GM21529 (cell line): ENCODE measurements at regions not wholly inside any gene's neighbourhood (a gene's known extent, or its start where the extent isn't known, plus 50 kb on each side); places are given as distances from the start of the nearest gene placed in this dataset.
"Not testable (repeated sequence)": the region's sequence is repeated elsewhere in the genome, so short reads cannot be mapped to it uniquely, and the experiment has no call there.

Experiments
- ATAC-seq: cut with Tn5 transposase; IDR thresholded peaks from one replicate; pipeline ENCODE4 v1.9.1; 2021; ENCODE audit not compliant: unreplicated experiment

DNA sequence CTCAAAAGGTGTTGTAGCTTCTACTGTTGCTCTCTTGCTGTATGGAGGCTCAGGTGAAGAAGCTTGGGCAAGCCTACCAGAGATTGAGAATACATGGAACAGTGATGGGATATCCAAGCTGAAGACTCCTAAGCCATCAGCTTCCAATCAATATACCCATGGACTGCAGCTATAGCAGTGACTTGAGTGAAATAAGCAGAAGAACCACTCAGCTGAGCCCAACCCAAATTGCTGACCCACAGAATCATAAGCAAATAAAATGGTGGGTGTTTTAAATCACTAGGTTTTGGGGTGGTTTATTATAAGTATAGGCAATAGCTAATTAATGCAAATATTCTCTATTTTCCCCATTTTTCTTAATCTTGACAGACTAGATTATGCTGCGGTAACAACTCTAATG, 147.7 kb upstream of the SALL1 start:
- no peak for ATAC-seq

DNA sequence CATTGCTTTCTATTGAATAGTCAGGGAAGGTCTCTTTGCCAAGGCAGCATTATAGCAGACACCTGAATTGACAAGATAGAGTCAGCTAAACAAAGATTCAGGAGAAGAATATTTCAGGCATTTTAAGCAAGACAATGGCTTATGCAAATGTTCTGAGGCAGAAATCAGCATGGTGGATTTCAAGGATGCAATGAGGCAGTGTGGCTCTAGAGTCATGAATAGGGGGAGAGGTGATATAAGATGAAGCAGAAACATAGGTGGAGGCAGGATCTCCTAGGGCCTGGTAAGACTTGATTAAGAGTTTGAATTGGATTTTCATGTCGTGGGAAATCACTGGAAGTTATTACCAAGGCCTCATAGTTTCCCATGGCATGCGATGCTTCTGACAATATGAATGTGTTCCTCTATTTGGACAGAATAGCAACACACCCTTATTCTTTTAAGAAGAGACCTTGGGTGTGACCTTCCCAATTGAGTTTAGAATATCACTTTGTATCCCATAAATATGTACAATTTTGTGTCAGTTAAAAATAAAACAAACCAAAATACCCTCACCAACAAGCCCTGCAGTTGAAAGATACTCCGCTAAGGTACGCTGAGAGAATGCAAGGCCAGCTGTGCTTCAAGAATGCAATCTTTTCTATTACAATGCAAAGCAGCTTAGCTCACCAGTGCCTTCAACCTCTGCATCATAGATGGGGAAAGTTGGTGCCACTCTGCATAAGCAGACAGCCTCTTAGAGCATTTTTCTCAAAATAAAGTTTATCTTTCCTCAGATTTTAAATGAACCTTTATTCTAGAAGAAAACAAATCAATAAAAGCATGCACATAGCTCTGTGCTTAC, 139.6 kb upstream of the SALL1 start:
- no peak for ATAC-seq

DNA sequence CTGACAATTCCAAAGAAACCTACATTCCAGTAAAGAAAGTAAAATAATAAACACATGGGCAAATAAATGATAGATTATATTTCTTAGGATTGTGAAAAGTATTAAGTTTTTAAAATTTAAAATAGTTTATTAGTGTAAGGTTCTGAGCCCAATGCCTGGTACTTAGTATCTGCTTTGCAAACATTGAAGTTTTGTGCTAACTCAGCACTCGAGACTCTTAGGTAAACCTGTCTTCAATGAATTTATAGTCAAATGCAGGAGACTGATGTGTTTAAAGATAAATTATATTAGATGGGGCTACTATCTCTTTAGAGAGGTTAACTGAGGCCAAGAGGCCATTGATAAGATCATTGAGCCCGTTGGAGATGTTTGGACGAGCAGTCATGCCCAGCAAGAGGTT, 138.3 kb upstream of the SALL1 start:
- no peak for ATAC-seq

DNA sequence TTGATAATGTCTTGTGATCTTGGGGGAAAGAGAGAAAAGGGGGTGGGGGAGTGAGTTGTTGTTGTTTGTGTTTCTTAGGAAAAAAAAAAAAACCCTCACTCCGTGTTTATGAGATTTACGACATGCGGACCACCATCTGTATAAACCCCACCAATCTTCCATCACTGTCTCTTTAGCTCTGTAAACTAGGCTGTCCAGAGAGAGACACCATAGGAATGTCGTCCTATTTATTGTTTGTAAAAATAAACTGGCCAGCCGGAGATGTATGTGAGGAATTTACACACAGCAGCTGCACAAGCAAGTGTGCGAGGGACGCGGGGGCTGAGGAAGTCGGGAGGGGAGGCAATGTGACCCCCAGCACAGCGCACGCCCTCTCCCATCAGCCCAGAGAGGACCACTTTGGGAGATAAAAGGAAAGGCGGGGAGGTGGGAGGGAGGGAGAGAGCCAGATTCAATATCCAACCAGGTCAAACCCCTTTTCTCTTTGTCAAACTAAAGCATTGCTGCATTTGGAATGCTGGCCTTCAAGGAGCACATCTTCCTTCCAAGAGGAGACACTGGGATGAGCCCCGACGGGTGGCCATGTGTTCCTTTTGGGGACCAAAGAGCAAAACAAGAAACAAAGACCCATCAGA, 136.2 kb upstream of the SALL1 start:
- ATAC-seq, result no peak

DNA sequence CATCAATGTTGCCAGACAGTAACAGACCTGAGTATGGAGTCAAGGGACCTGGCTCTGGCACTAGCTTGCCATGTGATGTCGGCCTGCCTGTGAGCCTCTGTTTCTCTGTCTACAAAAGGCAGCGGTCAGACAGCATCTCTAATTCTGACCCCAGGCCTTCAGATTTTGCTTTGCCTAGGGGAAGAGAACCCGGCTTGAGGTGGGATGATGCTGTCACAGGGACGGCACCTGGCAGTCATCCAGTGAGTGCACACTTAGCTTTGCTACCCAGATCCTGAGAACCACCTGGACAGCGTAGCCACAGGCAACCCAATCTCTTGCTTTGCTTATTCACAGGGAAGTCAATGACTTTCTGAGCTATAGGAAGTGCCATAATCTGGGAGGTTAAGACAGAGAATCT, 135.2 kb upstream of the SALL1 start:
- ATAC-seq, result no peak

DNA sequence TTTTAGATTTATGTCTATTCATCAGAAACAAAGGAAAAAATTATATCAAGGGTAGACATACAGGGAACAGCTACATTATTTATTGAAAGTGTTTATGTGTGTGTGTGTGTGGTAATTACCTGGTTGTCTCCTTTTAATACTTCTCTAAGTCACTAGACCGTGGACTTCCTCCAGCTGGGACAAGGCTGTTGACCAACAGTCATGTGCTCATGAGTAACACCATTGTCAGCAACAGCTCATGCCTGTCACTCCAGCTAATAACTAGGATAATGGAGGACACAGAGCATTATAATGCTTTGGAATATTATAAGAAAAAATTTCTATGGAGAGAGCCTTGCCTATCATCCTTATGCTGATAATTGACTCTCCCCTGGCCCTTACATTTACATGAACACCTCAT, 125.3 kb upstream of the SALL1 start:
- no peak for ATAC-seq

DNA sequence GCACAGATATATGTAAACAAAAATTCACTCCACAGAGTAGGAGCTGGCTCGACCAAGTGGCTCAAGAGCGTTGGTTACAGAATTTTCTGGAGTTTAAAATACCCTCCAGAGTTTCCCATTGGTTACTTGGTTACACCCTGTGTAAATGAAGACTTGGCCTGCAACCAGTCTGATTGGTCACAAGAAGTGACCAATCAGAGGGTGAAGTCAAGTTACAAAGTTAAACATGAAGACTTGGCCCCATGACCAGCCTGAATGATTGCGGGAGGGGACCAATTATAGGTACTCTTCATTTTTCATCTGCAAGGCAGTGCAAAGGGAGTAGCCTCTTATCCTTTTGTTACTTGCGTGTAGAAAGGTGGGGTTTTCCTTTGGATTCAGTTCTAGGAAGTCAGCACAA, 121.3 kb upstream of the SALL1 start:
- no peak for ATAC-seq

DNA sequence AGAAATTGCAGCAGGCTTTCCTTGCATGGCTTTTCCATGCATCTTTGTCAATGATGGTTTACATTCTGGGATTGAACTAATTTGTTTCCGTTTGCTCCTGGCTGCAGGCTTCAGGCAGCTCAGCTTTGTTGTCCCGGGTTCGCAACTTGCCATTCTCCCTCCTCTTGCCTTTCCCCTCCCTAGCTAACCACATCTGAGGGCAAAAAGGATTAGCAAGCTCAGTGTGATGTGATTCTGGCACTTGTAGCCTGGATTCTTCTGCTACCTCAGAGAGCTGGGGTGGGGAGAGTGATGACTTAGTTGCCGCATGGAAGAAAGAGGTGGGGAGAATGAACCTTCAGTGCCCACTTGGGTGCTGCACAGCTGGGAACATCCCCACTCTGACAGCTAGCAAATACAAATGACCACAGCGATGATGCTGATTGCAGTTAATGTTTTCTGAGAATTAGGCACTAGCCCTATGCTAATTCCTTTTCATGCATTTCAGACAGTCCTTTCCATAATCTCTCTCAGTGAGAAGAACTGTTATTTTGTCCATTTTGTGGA, 120.2 kb upstream of the SALL1 start:
- ATAC-seq, result no peak

DNA sequence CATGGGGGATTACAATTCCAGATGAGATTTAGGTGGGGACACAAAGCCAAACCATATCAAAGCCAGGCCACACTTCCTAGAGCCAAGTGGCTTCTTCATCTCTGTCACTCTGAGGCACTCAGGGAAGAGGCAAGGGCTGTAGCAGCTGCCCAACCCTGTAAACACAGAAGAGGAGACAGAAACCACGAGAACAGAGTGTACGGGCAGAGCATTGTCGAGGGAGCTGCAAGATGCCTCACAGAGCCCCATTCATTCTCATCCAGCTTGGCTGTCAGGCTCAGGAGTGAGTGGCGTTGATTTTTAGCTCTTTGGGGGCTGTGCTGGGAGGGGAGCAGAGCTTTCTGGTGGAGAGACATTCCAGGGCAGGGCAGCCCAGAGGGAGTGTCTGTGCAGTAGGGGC, 117.2 kb upstream of the SALL1 start:
- no peak for ATAC-seq

DNA sequence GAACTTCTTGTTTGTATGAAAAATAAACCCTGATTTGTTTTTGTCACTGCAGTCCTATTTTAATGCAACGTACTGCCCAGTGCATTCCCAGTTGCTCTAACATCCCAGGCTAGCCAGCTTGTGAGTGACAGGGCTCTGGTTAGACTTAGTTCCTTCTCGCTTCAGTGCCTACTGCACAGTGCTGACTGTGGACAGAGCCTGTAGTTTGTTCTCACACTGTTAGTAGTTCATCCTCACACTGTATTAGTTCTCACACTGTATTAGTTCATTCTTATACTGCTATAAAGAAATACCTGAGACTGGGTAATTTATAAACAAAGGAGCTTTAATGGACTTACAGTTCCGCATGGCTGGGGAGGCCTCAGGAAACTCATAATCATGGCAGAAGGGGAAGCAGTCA, 116.6 kb upstream of the SALL1 start:
- no peak for ATAC-seq

DNA sequence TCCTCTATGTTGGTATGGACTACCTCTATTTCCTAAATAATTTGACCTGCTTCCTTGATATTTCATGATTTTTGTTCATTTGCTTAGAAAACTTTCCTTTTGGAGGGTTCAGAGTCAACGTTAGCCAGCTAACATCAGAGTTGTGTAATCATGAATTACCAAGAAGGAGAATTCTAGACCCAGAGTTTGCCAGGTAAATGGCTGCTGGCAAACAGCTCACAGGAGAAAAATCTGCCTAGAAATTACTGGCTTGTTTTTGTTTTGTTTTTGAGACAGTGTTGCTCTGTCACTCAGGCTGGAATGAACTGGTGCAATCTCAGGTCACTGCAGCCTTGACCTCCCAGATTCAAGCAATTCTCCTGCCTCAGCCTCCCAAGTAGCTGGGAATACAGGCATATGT, 111.4 kb upstream of the SALL1 start:
- no peak for ATAC-seq

DNA sequence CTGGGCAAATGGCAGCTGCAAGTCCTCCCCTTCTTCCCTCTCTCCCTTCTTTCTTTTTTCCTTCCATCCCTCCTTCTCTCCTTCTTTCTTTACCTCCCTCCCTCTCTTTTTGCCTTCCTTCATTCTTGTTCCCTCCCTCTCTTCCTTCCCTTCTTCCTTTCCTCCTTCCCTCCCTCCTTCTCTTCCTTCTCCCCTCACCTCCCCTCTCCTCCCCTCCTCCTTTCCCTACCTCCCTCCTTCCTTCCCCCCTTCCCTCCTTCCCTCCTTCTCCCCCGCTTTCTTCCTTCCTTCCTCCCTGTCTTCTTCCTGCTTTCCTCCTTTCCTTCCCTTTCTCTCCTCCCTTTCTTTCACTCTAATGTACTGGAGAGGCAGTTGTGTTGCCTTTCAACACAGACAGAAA, 110.8 kb upstream of the SALL1 start:
- ATAC-seq, result no peak

DNA sequence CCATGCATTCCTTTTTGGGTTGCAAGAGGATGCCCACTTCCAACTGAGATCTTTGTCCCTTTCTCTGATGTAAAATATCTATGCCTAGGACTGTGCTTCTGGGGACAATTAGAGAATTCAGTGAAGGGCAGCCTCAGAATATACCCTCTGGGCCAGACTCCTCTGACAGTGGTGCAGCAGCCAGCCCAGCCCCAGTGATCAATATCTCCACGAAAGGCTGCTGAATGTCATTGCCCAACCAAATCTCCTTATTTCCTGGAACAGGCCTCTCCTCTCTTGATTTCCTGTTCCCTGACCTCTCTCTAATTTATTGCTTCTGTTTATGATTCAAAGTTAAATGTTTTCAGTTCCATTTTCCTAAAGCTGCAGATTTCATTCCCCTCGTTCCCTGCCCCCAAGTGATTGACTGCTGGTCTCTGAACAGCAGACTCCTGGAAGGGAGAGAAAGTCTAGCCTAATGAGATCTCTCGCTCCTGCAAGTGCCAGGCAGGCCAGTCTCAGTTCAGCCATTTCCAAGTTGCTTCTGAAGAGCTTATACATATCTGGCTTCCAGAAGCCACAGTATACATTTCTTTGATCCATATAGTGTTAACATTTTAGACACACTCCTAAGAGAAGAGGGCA, 104.4 kb upstream of the SALL1 start:
- no peak for ATAC-seq

DNA sequence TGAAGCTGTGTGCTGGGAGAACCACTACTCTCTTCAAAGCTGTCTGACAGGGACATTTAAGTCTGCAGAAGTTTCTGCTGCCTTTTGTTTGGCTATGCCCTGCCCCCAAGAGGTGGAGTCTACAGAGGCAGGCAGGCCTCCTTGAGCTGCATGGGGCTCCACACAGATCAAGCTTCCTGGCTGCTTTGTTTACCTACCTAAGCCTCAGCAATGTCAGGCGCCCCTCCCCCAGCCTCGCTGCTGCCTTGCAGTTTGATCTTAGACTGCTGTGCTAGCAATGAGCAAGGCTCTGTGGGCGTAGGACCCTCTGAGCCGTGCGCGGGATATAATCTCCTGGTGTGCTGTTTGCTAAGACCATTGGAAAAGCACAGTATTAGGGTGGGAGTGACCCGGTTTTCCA, 103.3 kb upstream of the SALL1 start:
- ATAC-seq, result not testable (repeated sequence)

DNA sequence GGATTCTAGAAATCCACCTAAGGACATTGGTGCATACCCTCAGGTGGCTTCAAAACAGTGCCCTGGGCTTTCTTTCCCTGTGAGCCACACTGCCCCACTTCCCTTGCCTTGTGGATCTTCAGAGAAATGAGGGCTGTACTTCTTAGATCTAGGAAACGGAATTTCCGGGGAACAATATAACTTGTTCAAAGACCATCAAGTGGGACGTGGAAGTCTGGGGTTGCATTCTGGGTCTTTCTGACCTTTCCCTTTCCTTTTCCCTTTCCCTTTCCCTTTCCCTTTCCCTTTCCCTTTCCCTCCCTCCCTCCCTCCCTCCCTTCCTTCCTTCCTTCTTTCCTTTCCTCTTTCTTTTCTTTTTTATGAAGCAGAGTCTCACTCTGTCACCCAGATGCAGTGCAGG, 97.1 kb upstream of the SALL1 start:
- ATAC-seq, result no peak

DNA sequence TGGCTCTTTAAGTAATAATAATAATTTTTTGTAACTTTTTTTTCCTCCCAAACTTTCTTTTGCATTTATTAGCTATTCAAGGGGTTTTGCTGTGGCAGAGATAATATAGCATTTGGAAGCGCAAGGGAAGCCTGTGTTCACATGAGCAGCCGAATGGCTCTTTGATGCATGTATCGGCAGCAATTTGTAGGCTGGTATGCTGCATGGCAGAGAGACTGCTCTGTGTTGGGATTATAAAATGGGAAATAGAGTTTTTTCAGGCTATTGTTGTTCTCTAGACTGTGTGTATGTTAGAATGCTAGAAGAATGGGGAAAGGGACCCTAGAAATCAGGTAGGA, 94.6 kb upstream of the SALL1 start:
- ATAC-seq, result no peak

DNA sequence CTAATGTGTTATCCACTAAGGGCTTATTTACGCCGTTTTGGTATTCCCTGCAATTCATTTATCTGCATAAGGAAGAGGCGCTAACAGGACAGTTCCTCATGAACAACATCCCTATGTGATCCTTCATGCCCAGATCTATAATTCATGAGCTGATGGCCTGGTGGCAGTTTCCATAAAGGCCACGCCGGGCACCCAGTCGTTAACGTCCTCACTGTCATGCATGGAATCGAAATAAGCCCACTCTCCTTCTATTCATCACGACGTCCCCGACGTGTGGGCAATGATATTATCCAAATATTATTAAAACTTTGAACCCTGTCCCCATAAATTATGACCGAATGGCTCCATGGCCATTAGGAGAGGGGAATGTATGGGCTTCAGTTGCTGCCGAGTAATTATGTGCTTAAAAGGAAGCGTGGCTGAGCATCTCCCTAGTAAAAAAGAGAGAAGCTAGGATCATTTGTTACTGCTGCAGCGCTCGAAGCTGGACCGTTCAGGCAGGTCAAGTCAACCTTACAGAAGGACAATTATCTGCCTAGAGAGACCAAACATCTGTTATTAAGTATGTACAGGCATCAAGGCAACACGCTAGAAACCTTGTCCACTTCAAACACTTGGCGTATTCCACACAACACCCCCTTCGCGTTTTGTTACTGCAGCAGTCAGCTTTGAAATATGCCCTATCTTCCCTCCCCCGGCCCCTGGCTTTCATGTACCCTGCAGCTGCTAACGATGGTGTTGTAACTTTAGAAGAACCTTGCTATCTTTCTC, 94.0 kb upstream of the SALL1 start:
- no peak for ATAC-seq

DNA sequence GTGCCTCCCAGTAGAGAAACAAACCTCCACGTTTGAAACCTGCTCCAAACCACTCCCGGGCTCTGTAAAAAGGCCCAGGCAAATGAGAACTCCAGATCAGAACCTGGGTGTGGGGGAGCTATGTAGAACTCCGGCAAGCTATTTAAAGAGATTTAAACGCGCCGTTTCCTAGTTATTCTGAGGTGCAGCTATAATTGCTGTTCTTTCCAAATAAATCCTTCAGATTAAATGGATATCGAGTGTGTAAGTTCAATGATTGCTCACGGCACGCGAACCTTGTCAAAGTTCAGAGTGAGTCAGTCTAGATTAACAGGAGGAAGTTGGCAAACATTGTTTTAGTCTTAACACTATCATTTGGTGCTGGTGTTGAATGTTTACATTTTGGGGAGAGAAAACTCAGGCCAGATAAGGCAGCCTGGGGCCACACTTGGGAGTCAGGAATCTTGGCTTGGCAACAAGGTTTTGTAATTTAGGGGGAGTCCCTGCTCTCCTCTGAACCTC, 92.9 kb upstream of the SALL1 start:
- no peak for ATAC-seq

DNA sequence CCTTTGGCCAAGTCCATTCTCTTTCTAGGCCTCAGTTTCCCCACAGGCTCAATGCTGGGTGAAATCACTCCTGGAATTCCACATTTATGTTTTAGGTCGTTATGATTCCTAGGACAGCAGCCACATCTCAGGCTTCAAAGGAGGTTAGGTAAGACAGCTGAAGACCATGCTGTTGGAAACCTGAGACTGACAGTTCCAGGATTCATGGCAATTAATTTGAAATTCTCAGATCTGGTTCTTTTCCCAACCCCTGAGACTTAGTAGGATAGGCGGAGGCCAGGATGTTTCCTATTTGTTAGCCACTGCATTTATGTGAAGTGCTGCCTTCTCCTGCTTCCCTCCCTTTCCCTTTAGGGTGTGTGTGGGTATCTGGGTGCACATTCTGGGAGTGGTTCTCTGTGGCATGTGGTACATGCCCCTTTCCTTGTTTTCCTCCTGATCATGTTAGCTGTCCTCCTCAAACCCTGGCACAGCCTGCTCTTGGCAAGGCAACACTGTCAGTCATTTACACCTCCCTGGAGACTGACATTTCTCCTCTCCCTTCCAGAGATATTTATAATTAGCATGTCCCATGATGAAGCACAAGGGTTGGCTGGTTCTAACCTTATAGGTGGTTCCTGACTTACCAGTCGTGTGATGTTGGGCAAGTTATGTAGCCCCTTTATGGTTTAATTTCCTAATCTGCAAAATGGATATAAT, 91.4 kb upstream of the SALL1 start:
- ATAC-seq, result no peak

DNA sequence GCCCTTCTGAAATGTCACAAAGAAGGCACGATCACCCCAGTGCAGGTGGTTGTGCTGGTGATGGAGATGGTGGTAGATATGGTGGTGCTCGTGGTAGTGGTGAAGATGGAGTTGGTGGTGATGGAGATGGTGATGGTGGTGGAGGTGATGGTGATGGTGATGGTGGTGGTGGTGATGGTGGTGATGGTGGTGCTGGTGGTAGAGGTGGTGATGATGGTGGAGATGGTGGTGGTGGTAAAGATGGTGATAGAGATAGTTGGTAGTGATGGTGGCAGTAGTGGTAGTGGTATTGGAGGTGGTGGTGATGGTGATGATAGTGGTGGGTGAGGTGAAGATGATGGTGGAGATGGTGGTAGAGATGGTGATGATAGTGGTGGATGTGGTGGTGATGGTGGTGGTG, 88.1 kb upstream of the SALL1 start:
- ATAC-seq, result no peak
